Muscle of leg (tissue), 3 donors: ENCODE measurements at regions not wholly inside any gene's neighbourhood (a gene's known extent, or its start where the extent isn't known, plus 50 kb on each side); places are given as distances from the start of the nearest gene placed in this dataset.

ENCODE experiments used
- DNase-seq: peaks from one replicate; pipeline ENCODE4 v3.0.0; 2013
- H3K27ac ChIP-seq: one replicate; pipeline ENCODE4 v1.5.1; 2013; ENCODE audit warnings: mild to moderate bottlenecking, low read length, control low read depth
- H3K27me3 ChIP-seq: one replicate; pipeline ENCODE4 v1.6.1; 2013; ENCODE audit warnings: low read length; ENCODE audit not compliant: control insufficient read depth, insufficient read depth
- H3K36me3 ChIP-seq: one replicate; pipeline ENCODE4 v1.6.1; 2013; ENCODE audit warnings: low read length; ENCODE audit not compliant: control insufficient read depth, insufficient read depth
- H3K4me1 ChIP-seq: one replicate; pipeline ENCODE4 v1.6.1; 2013; ENCODE audit warnings: low read length; ENCODE audit not compliant: control insufficient read depth, insufficient read depth
- H3K4me3 ChIP-seq: one replicate; pipeline ENCODE4 v1.5.1; 2013; ENCODE audit warnings: low read length, control low read depth
- H3K9me3 ChIP-seq: replicated peaks from 2 replicates; pipeline ENCODE4 v1.6.1; 2013; ENCODE audit warnings: low read depth, low read length; ENCODE audit not compliant: control insufficient read depth
- WGBS: methylation state at CpG from one replicate; pipeline ENCODE4 v1.1.5; 2013; ENCODE audit warnings: missing lambda C conversion rate; ENCODE audit not compliant: insufficient coverage; 5-methylcytosine and 5-hydroxymethylcytosine counted together

GRCh38 chr3:8380904-8381704, 120.5 kb upstream of the LMCD1 start:
- H3K4me1 ChIP-seq: no peaks in the 10 kb centered on the region
- 86% methylated on average over 1 of the region's 5 CpGs for WGBS
- DNase-seq: no peak
- no peaks in the 10 kb centered on the region for H3K27me3 ChIP-seq
- H3K27ac ChIP-seq: no peak overlapping the region
- no peaks in the 10 kb centered on the region for H3K36me3 ChIP-seq
- H3K4me3 ChIP-seq: no peak overlapping the region
- H3K9me3 ChIP-seq: no peaks in the 10 kb centered on the region

GRCh38 chr3:8385848-8386620, 115.6 kb upstream of the LMCD1 start:
- Histone ChIP-seq H3K27me3 (no peaks in the 10 kb centered on the region), H3K36me3 (no peaks in the 10 kb centered on the region), H3K9me3 (no peaks in the 10 kb centered on the region), H3K4me3 (no peak overlapping the region), H3K4me1 (no peaks in the 10 kb centered on the region), H3K27ac (no peak overlapping the region)
- no peak for DNase-seq
- WGBS: no CpG with 5 or more reads among the region's 4 CpGs

- WGBS: 60% methylated on average over 1 of the region's 4 CpGs
- Histone ChIP-seq H3K27me3 (no peaks in the 10 kb centered on the region), H3K9me3 (no peaks in the 10 kb centered on the region), H3K27ac (no peak overlapping the region), H3K4me1 (no peaks in the 10 kb centered on the region), H3K4me3 (no peak overlapping the region), H3K36me3 (no peaks in the 10 kb centered on the region)
- peak; percentile 40 for DNase-seq
These were observed 114.1 kb upstream of the LMCD1 start for GRCh38 chr3:8387571-8387970.

GRCh38 chr3:8399686-8400085, 101.9 kb upstream of the LMCD1 start:
- Histone ChIP-seq H3K27ac (no peak overlapping the region), H3K4me1 (no peaks in the 10 kb centered on the region), H3K4me3 (no peak overlapping the region), H3K9me3 (no peaks in the 10 kb centered on the region), H3K36me3 (no peaks in the 10 kb centered on the region), H3K27me3 (no peaks in the 10 kb centered on the region)
- no peak for DNase-seq
- 77% methylated on average over 2 of the region's 3 CpGs for WGBS

- no peaks in the 10 kb centered on the region for H3K9me3 ChIP-seq
- no peak for DNase-seq
- no peaks in the 10 kb centered on the region for H3K36me3 ChIP-seq
- no peak overlapping the region for H3K27ac ChIP-seq
- H3K4me1 ChIP-seq: no peaks in the 10 kb centered on the region
- H3K27me3 ChIP-seq: no peaks in the 10 kb centered on the region
- H3K4me3 ChIP-seq: no peak overlapping the region
- 80% methylated on average over 1 of the region's 1 CpG for WGBS
These were observed 100.7 kb upstream of the LMCD1 start for GRCh38 chr3:8400911-8401310.

- H3K4me1 ChIP-seq: no peaks in the 10 kb centered on the region
- no peak overlapping the region for H3K4me3 ChIP-seq
- H3K9me3 ChIP-seq: peaks cover 4% of the 10 kb centered on the region
- H3K27ac ChIP-seq: no peak overlapping the region
- no peaks in the 10 kb centered on the region for H3K27me3 ChIP-seq
- WGBS: no CpG with 5 or more reads among the region's 1 CpG
- H3K36me3 ChIP-seq: no peaks in the 10 kb centered on the region
- DNase-seq: no peak
These were observed 97.6 kb upstream of the LMCD1 start for GRCh38 chr3:8403996-8404395.

GRCh38 chr3:8405144-8405543, 96.5 kb upstream of the LMCD1 start:
- WGBS: no CpG with 5 or more reads among the region's 2 CpGs
- Histone ChIP-seq H3K4me1 (no peaks in the 10 kb centered on the region), H3K27ac (no peak overlapping the region), H3K9me3 (peaks cover 4% of the 10 kb centered on the region), H3K4me3 (no peak overlapping the region), H3K36me3 (no peaks in the 10 kb centered on the region), H3K27me3 (no peaks in the 10 kb centered on the region)
- DNase-seq: no peak

- H3K4me1 ChIP-seq: no peaks in the 10 kb centered on the region
- H3K9me3 ChIP-seq: peaks cover 4% of the 10 kb centered on the region
- H3K27ac ChIP-seq: no peak overlapping the region
- DNase-seq: no peak
- H3K4me3 ChIP-seq: no peak overlapping the region
- no CpG with 5 or more reads among the region's 1 CpG for WGBS
- no peaks in the 10 kb centered on the region for H3K27me3 ChIP-seq
- no peaks in the 10 kb centered on the region for H3K36me3 ChIP-seq
These were observed 95.1 kb upstream of the LMCD1 start for GRCh38 chr3:8406479-8406878.

- H3K4me1 ChIP-seq: no peaks in the 10 kb centered on the region
- H3K27ac ChIP-seq: no peak overlapping the region
- DNase-seq: no peak
- no peaks in the 10 kb centered on the region for H3K9me3 ChIP-seq
- H3K4me3 ChIP-seq: no peak overlapping the region
- H3K36me3 ChIP-seq: no peaks in the 10 kb centered on the region
- H3K27me3 ChIP-seq: no peaks in the 10 kb centered on the region
- 65% methylated on average over 5 of the region's 7 CpGs for WGBS
These were observed 88.2 kb upstream of the LMCD1 start for GRCh38 chr3:8413337-8413926.

- Histone ChIP-seq H3K27me3 (no peaks in the 10 kb centered on the region), H3K27ac (no peak overlapping the region), H3K9me3 (no peaks in the 10 kb centered on the region), H3K4me3 (no peak overlapping the region), H3K4me1 (no peaks in the 10 kb centered on the region), H3K36me3 (no peaks in the 10 kb centered on the region)
- WGBS: no CpG with 5 or more reads among the region's 4 CpGs
- DNase-seq: no peak
These were observed 84.7 kb upstream of the LMCD1 start for GRCh38 chr3:8416965-8417364.
